Testis (tissue), 2 donors: ENCODE measurements at regions not wholly inside any gene's neighbourhood (a gene's known extent, or its start where the extent isn't known, plus 50 kb on each side); places are given as distances from the start of the nearest gene placed in this dataset.

Experiments
- DNase-seq: peaks from one replicate; pipeline ENCODE4 v3.0.0-alpha.2; 2019
- H3K27ac ChIP-seq, 2 donors: fragments of 200-600 bp; sonication (generic); one replicate each; pipeline ENCODE4 v1.5.1; 2019
- H3K27me3 ChIP-seq: fragments of 200-600 bp; sonication (generic); one replicate; pipeline ENCODE4 v1.5.1; 2019
- H3K36me3 ChIP-seq: fragments of 200-600 bp; sonication (generic); one replicate; pipeline ENCODE4 v1.5.1; 2017; ENCODE audit warnings: low read depth; ENCODE audit errors: missing control alignments
- H3K4me1 ChIP-seq: fragments of 200-600 bp; sonication (generic); one replicate; pipeline ENCODE4 v1.5.1; 2019
- H3K4me3 ChIP-seq, 2 donors: fragments of 200-600 bp; sonication (generic); one replicate each; pipeline ENCODE4 v1.5.1; 2017 to 2019
- H3K9me3 ChIP-seq: fragments of 200-600 bp; sonication (generic); one replicate; pipeline ENCODE4 v1.5.1; 2017
- CTCF ChIP-seq, 3 experiments: fragments of 450-650 bp in 2 of 3; fragments of 200-600 bp in 1 of 3; sonication (generic) in 1 of 3; IDR thresholded peaks; one replicate each; pipeline ENCODE4 v1.5.1; 2016 to 2019; ENCODE audit warnings: antibody characterized with exemption in 3 of 3, mild to moderate bottlenecking in 2 of 3, moderate library complexity in 1 of 3
- POLR2A ChIP-seq: fragments of 450-650 bp; IDR thresholded peaks from one replicate; pipeline ENCODE4 v1.6.1; 2017; ENCODE audit warnings: antibody characterized with exemption, mild to moderate bottlenecking, moderate library complexity
- WGBS, 2 donors: methylation state at CpG; one replicate each; pipeline ENCODE4 v1.1.5; 2018; 5-methylcytosine and 5-hydroxymethylcytosine counted together
- intact Hi-C: fragments of 100-400 bp; cut with DNase I; formaldehyde crosslinking; loops from one replicate; pipeline ENCODE4 v1.15.1; 2023; ENCODE audit warnings: low total_unique reads

DNA sequence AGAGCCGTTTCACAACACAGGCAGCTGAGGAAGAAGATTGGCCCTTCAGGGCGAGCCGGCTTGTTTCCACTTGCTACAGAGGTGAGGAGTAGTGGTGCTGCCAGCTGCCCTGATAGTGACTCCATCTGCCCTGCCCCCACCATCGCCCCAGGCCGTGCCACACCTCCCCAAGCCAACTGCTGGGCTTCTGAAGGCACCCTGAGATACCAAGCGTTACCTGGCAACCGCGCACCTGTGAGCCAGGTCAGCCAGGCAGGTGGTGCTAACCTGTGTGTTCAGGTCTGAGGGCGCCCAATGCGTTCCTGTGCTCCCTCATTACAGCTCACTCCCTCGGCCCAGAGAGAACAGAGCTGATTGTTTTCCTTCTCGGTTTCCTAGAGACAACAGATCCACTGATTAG lies 299.1 kb upstream of the ID4 start:
- no peak for DNase-seq
- H3K27ac ChIP-seq: no peak overlapping the region
- no peaks in the 10 kb centered on the region for H3K4me1 ChIP-seq
- no peaks in the 10 kb centered on the region for H3K27me3 ChIP-seq
- H3K36me3 ChIP-seq: no peaks in the 10 kb centered on the region
- H3K9me3 ChIP-seq: no peaks in the 10 kb centered on the region
- 65 to 81% methylated on average over 11 to 12 of the region's 12 CpGs for WGBS, 2 donors
- intact Hi-C loops: no loop called here
- no peak for TF ChIP-seq POLR2A
- TF ChIP-seq CTCF (IDR thresholded peaks at IDR 0.05): no peak
- H3K4me3 ChIP-seq: no peak overlapping the region

GRCh38 chr6:19547507-19547906 lies 289.7 kb upstream of the ID4 start:
- no peak for DNase-seq
- intact Hi-C loops: no loop called here
- Histone ChIP-seq H3K4me3 (no peak overlapping the region), H3K9me3 (no peaks in the 10 kb centered on the region), H3K36me3 (no peaks in the 10 kb centered on the region), H3K27me3 (no peaks in the 10 kb centered on the region), H3K4me1 (no peaks in the 10 kb centered on the region), H3K27ac (no peak overlapping the region)
- WGBS, 2 donors: 73 to 91% methylated on average over 2 of the region's 2 CpGs
- TF ChIP-seq CTCF (IDR thresholded peaks at IDR 0.05) (no peak), POLR2A (no peak)

DNA sequence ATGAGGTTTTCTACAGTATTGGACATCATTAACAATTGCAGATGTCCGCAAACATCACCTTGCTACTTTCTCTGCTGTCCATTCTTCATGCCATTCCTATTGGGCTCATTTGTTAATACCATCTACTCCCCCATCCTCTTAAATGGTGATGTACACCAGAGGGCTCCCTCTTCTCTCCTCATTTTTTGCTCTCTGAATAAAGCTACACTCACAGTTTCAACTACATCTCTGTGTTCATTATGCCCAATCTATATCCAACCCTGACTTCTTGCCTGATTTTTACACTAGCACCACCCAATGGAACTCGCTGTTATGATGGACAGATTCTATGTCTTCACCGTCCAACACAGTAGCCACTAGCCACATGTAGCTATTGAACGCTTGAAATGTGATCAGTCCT lies 288.1 kb upstream of the ID4 start:
- Histone ChIP-seq H3K9me3 (no peaks in the 10 kb centered on the region), H3K27me3 (no peaks in the 10 kb centered on the region), H3K4me3 (no peak overlapping the region), H3K27ac (no peak overlapping the region), H3K4me1 (no peaks in the 10 kb centered on the region), H3K36me3 (no peaks in the 10 kb centered on the region)
- DNase-seq: no peak
- intact Hi-C loops: no loop called here
- WGBS, 2 donors: 87 to 97% methylated on average over 4 of the region's 4 CpGs
- no peak for TF ChIP-seq CTCF (IDR thresholded peaks at IDR 0.05)
- no peak for TF ChIP-seq POLR2A

DNA sequence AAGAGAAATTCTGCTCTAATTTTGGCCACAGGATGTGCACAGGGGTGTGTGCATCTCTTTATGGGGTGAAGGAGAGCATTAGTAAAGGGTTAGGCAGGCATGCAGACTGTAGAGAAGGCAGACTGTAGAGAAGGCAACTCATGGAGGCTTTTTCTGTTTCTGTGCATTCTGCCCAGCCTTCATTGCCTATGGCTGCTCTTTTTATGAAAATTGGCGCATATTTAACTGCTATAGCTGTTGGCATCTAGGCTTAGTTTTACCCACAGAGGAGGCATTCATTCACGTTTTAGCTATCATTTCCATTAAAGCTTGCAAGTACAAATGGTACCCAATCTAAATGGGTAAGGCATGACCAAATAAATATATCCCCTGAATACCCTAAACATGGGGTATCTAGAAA lies 286.8 kb upstream of the ID4 start:
- intact Hi-C loops: no loop called here
- Histone ChIP-seq H3K9me3 (no peaks in the 10 kb centered on the region), H3K4me1 (no peaks in the 10 kb centered on the region), H3K27ac (no peak overlapping the region), H3K27me3 (no peaks in the 10 kb centered on the region), H3K36me3 (no peaks in the 10 kb centered on the region), H3K4me3 (no peak overlapping the region)
- DNase-seq: no peak
- no peak for TF ChIP-seq POLR2A
- no peak for TF ChIP-seq CTCF (IDR thresholded peaks at IDR 0.05)
- 75 to 82% methylated on average over 2 of the region's 2 CpGs for WGBS, 2 donors

- no peak overlapping the region for H3K27ac ChIP-seq
- H3K4me3 ChIP-seq: no peak overlapping the region
- DNase-seq: no peak
- 88% methylated on average over 4 of the region's 4 CpGs for WGBS, 2 donors
- no peaks in the 10 kb centered on the region for H3K27me3 ChIP-seq
- intact Hi-C loops: no loop called here
- no peaks in the 10 kb centered on the region for H3K36me3 ChIP-seq
- H3K9me3 ChIP-seq: no peaks in the 10 kb centered on the region
- TF ChIP-seq CTCF (IDR thresholded peaks at IDR 0.05) (no peak), POLR2A (no peak)
- no peaks in the 10 kb centered on the region for H3K4me1 ChIP-seq
These were observed 285.6 kb upstream of the ID4 start for GRCh38 chr6:19551611-19552010.
